Natural killer cell treated with Interleukin-12 subunit alpha and Interleukin-12 subunit beta and Interleukin-15 and Interleukin-18, amount 100 ng/mL, for 72 hours (primary cell): ENCODE measurements at regions not wholly inside any gene's neighbourhood (a gene's known extent, or its start where the extent isn't known, plus 50 kb on each side); places are given as distances from the start of the nearest gene placed in this dataset.

Source experiments
- ATAC-seq, 2 donors: fragments of 150-1000 bp; cut with Tn5 transposase in 1 of 2; sonication (Bioruptor Pico), chemical (Tn5 transposase) in 1 of 2; 2 replicates each; pipeline ENCODE4 v1.10.0; 2021
- DNase-seq: peaks from one replicate; pipeline ENCODE4 v3.0.0; 2022; ENCODE audit warnings: low spot score
- H3K27ac Mint-ChIP-seq, 2 donors: 1 replicate in 1 of 2; 2 replicates in 1 of 2; pipeline ENCODE4 v1.8.0; 2022; ENCODE audit warnings: mixed read lengths in 2 of 2, mild to moderate bottlenecking in 1 of 2, moderate library complexity in 1 of 2
- H3K27me3 Mint-ChIP-seq, 2 donors: 1 replicate in 1 of 2; 2 replicates in 1 of 2; pipeline ENCODE4 v1.8.0; 2022; ENCODE audit warnings: mixed read lengths in 2 of 2
- H3K36me3 Mint-ChIP-seq: one replicate; pipeline ENCODE4 v1.8.0; 2022; ENCODE audit warnings: mixed read lengths
- H3K4me1 Mint-ChIP-seq, 2 donors: 1 replicate in 1 of 2; 2 replicates in 1 of 2; pipeline ENCODE4 v1.8.0; 2022; ENCODE audit warnings: low read depth in 2 of 2, mixed read lengths in 2 of 2, mild to moderate bottlenecking in 1 of 2
- H3K4me3 Mint-ChIP-seq: one replicate; pipeline ENCODE4 v1.8.0; 2022; ENCODE audit warnings: mixed read lengths
- H3K9me3 Mint-ChIP-seq: 2 replicates; pipeline ENCODE4 v1.8.0; 2022; ENCODE audit warnings: mixed read lengths

DNA sequence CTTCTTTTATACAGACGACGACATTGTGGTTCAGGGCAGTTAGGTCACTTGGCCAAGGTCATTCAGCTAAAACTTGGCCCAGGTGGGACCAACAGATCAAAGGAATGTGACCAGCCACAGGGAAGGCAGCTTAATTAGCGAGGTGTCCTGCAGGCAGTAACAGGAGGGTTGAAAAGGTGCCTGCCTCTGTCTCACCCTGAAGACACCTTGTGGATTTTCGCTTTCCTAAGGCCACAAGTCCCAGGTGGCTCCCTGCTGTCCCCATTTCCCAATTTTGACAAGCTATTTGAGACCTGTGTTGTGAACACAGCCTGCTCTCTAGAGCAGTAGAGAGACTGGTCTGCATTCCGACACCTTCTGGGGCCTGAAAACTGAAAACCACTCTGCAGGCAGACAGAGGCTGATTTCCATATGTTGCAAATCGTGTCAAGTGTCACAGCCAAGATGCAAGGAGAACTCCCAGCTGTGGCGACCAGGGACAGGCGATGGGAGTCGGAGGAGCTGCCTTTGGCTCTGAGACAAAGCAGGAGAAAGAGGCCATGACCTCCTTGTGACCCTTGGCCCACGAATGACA lies 593.1 kb upstream of the CDH5 start:
- Mint-ChIP-seq H3K27me3 (peaks cover 0 to 5% of the 10 kb centered on the region in 2 donors), H3K9me3 (peaks cover 5% of the 10 kb centered on the region), H3K36me3 (no peaks in the 10 kb centered on the region), H3K27ac (no peak overlapping the region), H3K4me3 (no peak overlapping the region), H3K4me1 (no peaks in the 10 kb centered on the region)
- no peak for DNase-seq
- peak in 1 of 2 donors; percentile 11 for ATAC-seq

DNA sequence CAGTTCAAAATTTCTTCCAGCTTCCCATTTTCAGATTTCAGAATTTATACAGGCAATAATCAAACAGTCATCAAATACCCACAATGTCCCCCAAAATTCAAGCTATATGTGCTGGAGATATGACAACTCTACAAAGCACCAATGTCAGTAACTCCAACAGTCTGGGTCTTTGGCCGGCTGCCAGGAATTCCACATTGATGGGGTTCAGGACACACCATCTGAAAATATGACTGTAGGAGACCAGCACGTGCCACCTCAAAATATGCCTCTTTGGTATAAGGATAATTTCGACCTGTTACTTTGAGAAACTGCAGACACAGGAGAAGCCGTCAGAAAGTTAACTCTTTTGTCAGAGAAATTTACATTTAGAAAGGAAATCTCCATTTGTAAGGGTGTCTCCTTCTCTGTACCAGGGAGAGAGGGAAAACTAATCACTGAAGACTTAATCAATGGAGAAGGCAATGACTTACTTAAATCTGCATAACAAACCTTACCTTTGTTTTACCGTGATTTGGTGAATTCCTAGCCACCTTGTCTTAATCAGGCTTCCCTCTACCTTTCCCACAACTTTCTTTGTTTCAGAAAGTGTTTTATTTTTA lies 594.3 kb upstream of the CDH5 start:
- Mint-ChIP-seq H3K4me1 (no peaks in the 10 kb centered on the region), H3K27ac (no peak overlapping the region), H3K4me3 (no peak overlapping the region), H3K9me3 (peaks cover 5% of the 10 kb centered on the region), H3K36me3 (no peaks in the 10 kb centered on the region), H3K27me3 (peaks cover 0 to 4% of the 10 kb centered on the region in 2 donors)
- no peak for DNase-seq
- no peak for ATAC-seq

GRCh38 chr16:65771707-65772106 lies 594.8 kb upstream of the CDH5 start:
- H3K9me3 Mint-ChIP-seq = peaks cover 5% of the 10 kb centered on the region
- no peak overlapping the region for H3K4me3 Mint-ChIP-seq
- no peaks in the 10 kb centered on the region for H3K36me3 Mint-ChIP-seq
- DNase-seq (no peak), ATAC-seq (no peak)
- no peaks in the 10 kb centered on the region for H3K4me1 Mint-ChIP-seq
- peaks cover 0 to 2% of the 10 kb centered on the region in 2 donors for H3K27me3 Mint-ChIP-seq
- no peak overlapping the region for H3K27ac Mint-ChIP-seq

DNA sequence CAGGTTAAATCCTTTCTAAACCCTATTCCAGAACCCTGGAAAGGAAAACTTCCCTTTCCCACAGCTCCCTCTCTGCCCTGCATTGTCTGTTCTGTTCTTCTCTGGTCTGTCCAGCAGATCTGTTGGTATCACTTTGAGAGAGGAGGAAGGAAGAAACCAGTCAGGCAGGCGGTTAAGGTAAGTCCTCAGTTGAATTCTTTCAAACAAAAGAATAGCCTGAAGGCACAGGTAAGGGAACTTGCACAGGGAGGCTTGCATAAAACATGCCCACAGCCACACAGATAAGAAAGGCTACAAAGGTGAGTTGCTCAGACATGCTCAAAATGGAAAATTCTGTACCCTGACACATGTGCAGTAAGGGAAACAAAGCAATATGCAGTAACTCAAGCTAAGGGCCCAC lies 595.7 kb upstream of the CDH5 start:
- Mint-ChIP-seq H3K27ac (no peak overlapping the region), H3K9me3 (peaks cover 5% of the 10 kb centered on the region), H3K4me3 (no peak overlapping the region), H3K27me3 (peaks cover 0 to 2% of the 10 kb centered on the region in 2 donors), H3K36me3 (no peaks in the 10 kb centered on the region), H3K4me1 (no peaks in the 10 kb centered on the region)
- ATAC-seq (no peak), DNase-seq (no peak)

DNA sequence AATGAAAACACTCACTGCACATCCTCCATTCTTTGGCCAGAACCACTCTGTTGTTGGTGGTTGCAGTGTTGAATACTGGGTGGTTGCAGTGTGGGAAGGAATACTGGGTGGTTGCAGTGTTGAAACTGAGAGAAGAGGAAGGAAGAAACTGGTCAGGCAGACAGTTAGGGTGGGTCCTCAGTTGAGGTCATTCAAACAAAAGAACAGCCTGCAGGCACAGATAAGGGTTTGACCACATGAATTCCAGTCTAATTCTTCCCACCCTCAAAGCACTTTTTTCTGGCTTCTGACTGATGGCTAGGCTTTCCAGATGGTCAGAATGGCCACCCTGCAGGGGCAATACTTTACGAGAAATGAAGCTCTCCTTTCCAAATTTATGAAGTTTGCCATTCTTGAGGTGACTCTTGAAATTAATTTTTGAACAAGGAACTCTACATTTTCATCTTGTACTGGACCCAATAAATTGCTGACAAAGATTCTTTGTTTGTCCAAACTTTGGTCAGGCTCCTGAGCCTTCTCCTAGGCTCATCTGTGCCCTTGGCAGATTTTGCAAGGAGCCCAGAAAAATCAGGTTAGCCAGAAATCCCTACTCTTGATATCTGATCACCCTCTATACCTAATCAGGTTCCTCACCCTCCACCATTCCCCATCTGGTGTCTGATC lies 596.6 kb upstream of the CDH5 start:
- H3K27me3 Mint-ChIP-seq = peaks cover 0 to 2% of the 10 kb centered on the region in 2 donors
- no peak overlapping the region for H3K4me3 Mint-ChIP-seq
- H3K36me3 Mint-ChIP-seq = no peaks in the 10 kb centered on the region
- H3K27ac Mint-ChIP-seq = no peak overlapping the region
- no peaks in the 10 kb centered on the region for H3K4me1 Mint-ChIP-seq
- ATAC-seq (no peak), DNase-seq (no peak)
- H3K9me3 Mint-ChIP-seq = peaks cover 5% of the 10 kb centered on the region

DNA sequence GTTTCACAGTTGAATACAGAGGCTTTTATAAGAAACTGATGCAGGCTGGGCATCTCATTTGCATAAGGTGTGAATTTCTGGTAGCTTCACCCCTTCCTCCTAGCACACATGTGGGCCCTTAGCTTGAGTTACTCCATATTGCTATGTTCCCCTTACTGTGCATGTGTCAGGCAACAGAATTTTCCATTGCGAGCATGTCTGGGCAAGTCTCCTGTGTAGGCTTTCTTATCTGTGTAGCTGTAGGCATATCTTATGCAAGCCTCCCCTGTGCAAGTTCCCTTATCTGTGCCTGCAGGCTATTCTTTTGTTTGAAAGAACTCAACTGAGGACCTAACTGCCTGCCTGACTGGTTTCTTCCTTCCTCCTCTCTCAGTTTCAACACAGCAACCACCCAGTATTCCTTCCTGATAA lies 597.4 kb upstream of the CDH5 start:
- H3K36me3 Mint-ChIP-seq = no peaks in the 10 kb centered on the region
- H3K27ac Mint-ChIP-seq = no peak overlapping the region
- DNase-seq (no peak), ATAC-seq (no peak)
- no peak overlapping the region for H3K4me3 Mint-ChIP-seq
- peaks cover 5% of the 10 kb centered on the region for H3K9me3 Mint-ChIP-seq
- H3K4me1 Mint-ChIP-seq = no peaks in the 10 kb centered on the region
- H3K27me3 Mint-ChIP-seq = peaks cover 0 to 2% of the 10 kb centered on the region in 2 donors

GRCh38 chr16:65767125-65767524 lies 599.4 kb upstream of the CDH5 start:
- Mint-ChIP-seq H3K27me3 (peaks cover 0 to 2% of the 10 kb centered on the region in 2 donors), H3K36me3 (no peaks in the 10 kb centered on the region), H3K27ac (no peak overlapping the region), H3K9me3 (peaks cover 5% of the 10 kb centered on the region), H3K4me1 (no peaks in the 10 kb centered on the region), H3K4me3 (no peak overlapping the region)
- no peak for DNase-seq
- no peak for ATAC-seq

DNA sequence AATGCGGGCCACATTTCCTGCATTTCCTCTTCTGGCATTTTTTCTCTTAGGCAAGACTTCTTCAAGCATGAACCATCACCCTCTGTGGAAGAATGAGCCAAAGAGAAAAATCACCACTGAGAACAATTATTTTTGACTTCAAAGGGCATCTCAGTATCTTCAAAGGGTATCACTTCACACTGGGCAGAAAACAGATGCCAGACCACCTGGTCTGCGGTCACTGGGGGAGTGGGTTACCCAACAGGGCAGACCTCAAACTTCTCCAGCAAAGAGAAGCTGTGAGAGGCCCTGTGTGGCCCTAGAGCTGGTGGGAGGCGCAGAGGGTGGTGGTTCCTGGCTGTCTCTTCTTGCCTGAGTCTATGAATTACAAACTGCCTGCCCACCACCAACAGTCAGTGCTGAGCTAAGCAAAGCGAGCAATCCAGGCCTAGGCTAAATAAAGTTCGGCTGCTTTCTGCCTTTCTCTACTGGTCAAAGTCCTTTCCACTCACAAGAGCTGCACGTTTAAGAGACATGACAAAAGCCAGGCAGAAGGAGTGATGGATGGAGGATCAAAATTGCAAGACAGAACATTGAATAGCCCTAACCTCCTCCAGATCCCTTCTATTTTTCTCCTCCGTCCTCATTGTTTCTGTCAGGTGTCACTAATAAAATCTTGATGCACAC lies 602.7 kb upstream of the CDH5 start:
- ATAC-seq = no peak
- Mint-ChIP-seq H3K4me3 (no peak overlapping the region), H3K4me1 (no peaks in the 10 kb centered on the region), H3K27ac (no peak overlapping the region), H3K27me3 (no peaks in the 10 kb centered on the region), H3K36me3 (no peaks in the 10 kb centered on the region), H3K9me3 (no peaks in the 10 kb centered on the region)
- DNase-seq = no peak

DNA sequence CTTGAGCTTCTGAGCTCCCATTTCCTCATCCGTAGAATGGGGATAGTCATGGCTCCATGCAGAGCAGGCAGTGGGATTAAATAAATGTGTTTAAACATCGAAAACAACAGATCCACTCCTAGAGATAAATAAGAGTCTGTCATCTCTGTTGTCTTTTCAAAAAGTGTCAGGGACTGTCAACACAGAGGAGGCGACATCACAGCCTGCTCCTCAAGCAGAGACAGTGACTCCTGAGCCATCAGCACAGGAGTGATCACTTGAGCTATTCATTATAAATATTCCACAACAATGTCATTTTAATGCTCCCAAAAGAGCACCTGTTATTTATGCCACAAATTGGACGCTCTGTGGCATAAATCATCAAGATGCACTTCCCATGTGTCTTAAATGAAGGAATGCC lies 605.6 kb upstream of the CDH5 start:
- ATAC-seq (no peak), DNase-seq (no peak)
- peaks cover 0 to 6% of the 10 kb centered on the region in 2 donors for H3K27me3 Mint-ChIP-seq
- no peaks in the 10 kb centered on the region for H3K36me3 Mint-ChIP-seq
- no peaks in the 10 kb centered on the region for H3K9me3 Mint-ChIP-seq
- no peak overlapping the region for H3K27ac Mint-ChIP-seq
- no peak overlapping the region for H3K4me3 Mint-ChIP-seq
- no peaks in the 10 kb centered on the region for H3K4me1 Mint-ChIP-seq

DNA sequence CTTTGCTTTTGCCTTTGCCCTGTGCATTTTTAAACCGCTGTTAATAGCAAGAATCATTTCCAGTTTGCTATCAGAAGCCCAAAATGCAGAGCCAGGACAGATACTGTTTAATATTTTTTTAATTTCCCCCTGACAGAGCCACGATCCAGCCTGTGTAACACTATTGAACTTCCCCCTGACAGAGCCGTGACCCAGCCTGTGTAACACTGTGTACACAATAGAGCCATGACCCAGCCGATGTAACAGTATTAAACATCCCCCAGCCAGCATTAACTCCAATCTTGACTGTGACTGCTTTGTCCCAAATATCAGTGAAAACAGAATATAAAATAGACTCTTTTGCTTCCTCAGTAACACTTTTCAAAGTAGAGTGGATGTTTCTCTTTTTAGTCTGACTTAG lies 607.9 kb upstream of the CDH5 start:
- Mint-ChIP-seq H3K36me3 (no peaks in the 10 kb centered on the region), H3K27ac (no peak overlapping the region), H3K4me3 (no peak overlapping the region), H3K9me3 (no peaks in the 10 kb centered on the region), H3K4me1 (no peaks in the 10 kb centered on the region), H3K27me3 (peaks cover 4 to 6% of the 10 kb centered on the region in 2 donors)
- ATAC-seq (no peak), DNase-seq (no peak)

DNA sequence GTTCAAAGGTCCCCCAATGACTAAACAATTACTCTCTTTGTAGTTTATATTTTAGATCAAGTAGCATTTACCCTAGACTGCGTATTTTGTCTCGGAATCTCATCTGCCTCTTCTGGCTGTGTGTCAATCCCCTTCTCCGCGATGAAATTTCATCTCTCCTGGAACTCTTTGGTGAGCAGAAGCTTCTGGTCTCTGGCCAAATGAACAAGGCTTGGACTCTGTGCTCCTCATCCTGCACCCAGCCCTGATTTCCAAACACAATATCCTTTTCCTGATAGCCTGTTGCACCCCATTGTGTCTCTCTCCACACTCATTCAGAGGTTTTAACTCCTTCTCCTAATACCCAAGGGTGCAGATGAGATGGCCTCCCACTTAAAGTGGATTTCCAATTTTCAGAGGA lies 609.4 kb upstream of the CDH5 start:
- Mint-ChIP-seq H3K4me1 (no peaks in the 10 kb centered on the region), H3K36me3 (no peaks in the 10 kb centered on the region), H3K4me3 (no peak overlapping the region), H3K27ac (no peak overlapping the region), H3K9me3 (no peaks in the 10 kb centered on the region), H3K27me3 (peaks cover 7 to 9% of the 10 kb centered on the region in 2 donors)
- no peak for ATAC-seq
- DNase-seq = no peak

DNA sequence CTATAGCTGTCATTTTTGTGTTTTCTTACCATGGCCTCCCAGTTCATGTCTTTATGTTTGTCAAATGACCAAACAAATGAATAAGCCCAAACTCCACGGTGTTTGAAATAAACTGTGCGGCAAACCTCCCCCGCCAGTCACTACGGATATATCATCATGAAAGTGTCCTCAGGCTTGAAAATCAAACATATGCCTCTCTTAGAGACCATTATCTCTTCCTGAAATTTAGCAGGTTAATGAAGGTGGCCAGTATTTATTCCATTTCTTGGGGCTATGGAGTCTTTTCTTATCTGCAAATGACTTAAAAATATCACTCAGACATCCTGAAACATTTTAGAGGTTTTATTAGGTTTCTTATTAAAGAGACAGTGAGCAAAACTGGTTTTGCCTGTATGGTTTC lies 610.3 kb upstream of the CDH5 start:
- ATAC-seq (no peak), DNase-seq (no peak)
- H3K27ac Mint-ChIP-seq = no peak overlapping the region
- no peaks in the 10 kb centered on the region for H3K9me3 Mint-ChIP-seq
- no peak overlapping the region for H3K4me3 Mint-ChIP-seq
- no peaks in the 10 kb centered on the region for H3K36me3 Mint-ChIP-seq
- peaks cover 7 to 9% of the 10 kb centered on the region in 2 donors for H3K27me3 Mint-ChIP-seq
- no peaks in the 10 kb centered on the region for H3K4me1 Mint-ChIP-seq

DNA sequence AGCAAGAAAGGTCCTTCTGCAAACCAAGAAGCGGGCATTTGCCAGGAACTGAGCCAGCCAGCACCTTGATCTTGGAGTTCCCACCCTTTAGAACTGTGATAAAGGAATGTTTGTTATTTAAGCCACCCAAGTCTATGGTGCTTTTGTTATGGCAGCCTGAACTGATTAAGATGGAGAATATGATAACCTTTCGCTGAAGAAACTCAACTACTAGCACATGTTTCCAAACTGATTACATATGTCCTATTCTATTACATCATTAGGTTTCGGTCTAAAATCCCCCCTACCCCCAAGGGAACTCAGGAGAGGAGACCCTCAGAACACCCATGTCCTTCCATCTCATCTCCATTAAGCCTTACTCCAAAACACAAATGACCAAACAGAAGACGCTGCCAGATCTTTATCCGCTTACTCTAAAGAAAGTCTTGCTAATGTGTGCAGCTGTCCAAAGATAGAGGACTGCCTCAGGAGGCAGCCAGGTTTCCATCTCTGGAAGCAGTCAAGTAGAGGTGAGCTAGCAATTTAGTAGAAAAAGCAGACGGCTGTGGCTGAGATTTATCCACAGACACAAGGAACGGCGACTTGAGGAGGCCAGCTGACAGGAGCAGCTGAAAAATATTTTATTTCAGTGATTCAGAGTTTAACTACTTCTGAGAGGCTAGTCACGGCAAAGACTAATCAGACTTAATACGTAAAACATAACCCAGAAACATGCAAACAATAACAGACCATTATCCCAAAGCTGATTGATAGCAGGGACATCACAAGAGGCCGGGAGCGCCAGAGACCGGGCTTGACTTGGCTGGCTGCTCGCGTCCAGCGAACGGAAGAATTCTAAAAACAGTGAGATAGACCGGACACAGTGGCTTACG lies 611.4 kb upstream of the CDH5 start:
- ATAC-seq = no peak
- H3K27ac Mint-ChIP-seq = no peak overlapping the region
- no peak overlapping the region for H3K4me3 Mint-ChIP-seq
- no peaks in the 10 kb centered on the region for H3K4me1 Mint-ChIP-seq
- H3K9me3 Mint-ChIP-seq = no peaks in the 10 kb centered on the region
- no peaks in the 10 kb centered on the region for H3K36me3 Mint-ChIP-seq
- peaks cover 7 to 11% of the 10 kb centered on the region in 2 donors for H3K27me3 Mint-ChIP-seq
- DNase-seq = no peak
